Lung (tissue), 11 donors: ENCODE measurements at regions not wholly inside any gene's neighbourhood (a gene's known extent, or its start where the extent isn't known, plus 50 kb on each side); places are given as distances from the start of the nearest gene placed in this dataset.

Experiments used
- ATAC-seq: fragments of 200-7000 bp; cut with Tn5 transposase; one replicate; pipeline ENCODE4 v1.9.1; 2020; ENCODE audit warnings: moderate number of reproducible peaks; ENCODE audit not compliant: insufficient read depth, low FRiP score
- DNase-seq, 3 donors: peaks; one replicate each; pipeline ENCODE4 v3.0.0-alpha.2; 2013 to 2017
- H3K27ac ChIP-seq, 2 donors: one replicate each; pipeline ENCODE4 v1.5.1; 2013; ENCODE audit warnings: mild to moderate bottlenecking in 2 of 2, moderate library complexity in 2 of 2, control low read depth in 1 of 2, inconsistent platforms in 1 of 2, low read depth in 1 of 2, low read length in 1 of 2
- H3K27me3 ChIP-seq, 3 donors: one replicate each; pipeline ENCODE4 v1.5.1; 2013; ENCODE audit warnings: low read length in 2 of 3; ENCODE audit not compliant: control insufficient read depth in 3 of 3, insufficient read depth in 3 of 3
- H3K36me3 ChIP-seq, 4 donors: one replicate each; pipeline ENCODE4 v1.5.1; 2013; ENCODE audit warnings: low read length in 4 of 4, mild to moderate bottlenecking in 1 of 4, moderate library complexity in 1 of 4; ENCODE audit not compliant: control insufficient read depth in 4 of 4, insufficient read depth in 4 of 4
- H3K4me1 ChIP-seq, 5 donors: one replicate each; pipeline ENCODE4 v1.5.1; 2013; ENCODE audit warnings: low read length in 5 of 5, mild to moderate bottlenecking in 2 of 5, moderate library complexity in 1 of 5; ENCODE audit not compliant: control insufficient read depth in 5 of 5, insufficient read depth in 5 of 5
- H3K4me3 ChIP-seq: one replicate; pipeline ENCODE4 v1.5.1; 2013; ENCODE audit warnings: mild to moderate bottlenecking, control low read depth, moderate library complexity
- H3K9ac ChIP-seq, 2 donors: one replicate each; pipeline ENCODE4 v1.5.1; 2013; ENCODE audit warnings: low read length in 2 of 2, control low read depth in 1 of 2; ENCODE audit not compliant: insufficient read depth in 1 of 2
- H3K9me3 ChIP-seq, 4 donors: one replicate each; pipeline ENCODE4 v1.5.1; 2013; ENCODE audit warnings: low read length in 3 of 4, mild to moderate bottlenecking in 1 of 4, moderate library complexity in 1 of 4; ENCODE audit not compliant: control insufficient read depth in 4 of 4, insufficient read depth in 3 of 4
- CTCF ChIP-seq: IDR thresholded peaks from 2 replicates; pipeline ENCODE4 v1.5.1; 2012; ENCODE audit warnings: mild to moderate bottlenecking; ENCODE audit errors: control extremely low read depth, extremely low read depth
- WGBS, 2 donors: extraction: QIAGEN DNeasy Blood & Tissue Kit; methylation state at CpG; one replicate each; pipeline ENCODE4 v1.1.7; 2013; 5-methylcytosine and 5-hydroxymethylcytosine counted together
- donor health status: control.
- donor health status: control.
- donor health status: Bipolar disorder and iron deficiency.
- donor health status: healthy.
- donor health status: DM: yes; HTN: yes; CAD: no.

- TF ChIP-seq CTCF, result no peak
- no peaks in the 10 kb centered on the region for H3K27me3 ChIP-seq
- ATAC-seq, result no peak
- peaks cover 0 to 15% (median 4%) of the 10 kb centered on the region in 5 donors for H3K4me1 ChIP-seq
- H3K4me3 ChIP-seq, result no peak overlapping the region
- DNase-seq, result no peak
- no peak overlapping the region for H3K9ac ChIP-seq
- H3K27ac ChIP-seq, result no peak overlapping the region
- peaks cover 0 to 3% (median 0%) of the 10 kb centered on the region in 4 donors for H3K36me3 ChIP-seq
- WGBS, 2 donors, result 65 to 69% methylated on average over 5 of the region's 5 CpGs
- no peaks in the 10 kb centered on the region for H3K9me3 ChIP-seq
Measured at GRCh38 chr18:76566987-76567386, 71.9 kb upstream of the ZNF516 start.

- Histone ChIP-seq H3K4me1 (peaks cover 0 to 15% (median 4%) of the 10 kb centered on the region in 5 donors), H3K27me3 (no peaks in the 10 kb centered on the region), H3K9ac (peak overlapping the region in 1 of 2 donors; percentile 89), H3K4me3 (no peak overlapping the region), H3K36me3 (peaks cover 0 to 3% (median 0%) of the 10 kb centered on the region in 4 donors), H3K27ac (peak overlapping the region in 1 of 2 donors; percentile 94), H3K9me3 (no peaks in the 10 kb centered on the region)
- ATAC-seq (peak; percentile 92), DNase-seq (peak; percentile 89 to 97 (median 96))
- TF ChIP-seq CTCF, result no peak
- WGBS, 2 donors, result 11 to 17% methylated on average over 23 of the region's 23 CpGs
Measured at GRCh38 chr18:76565238-76566173, 70.5 kb upstream of the ZNF516 start.

GRCh38 chr18:76564655-76565237 lies 69.7 kb upstream of the ZNF516 start:
- no peaks in the 10 kb centered on the region for H3K9me3 ChIP-seq
- no peaks in the 10 kb centered on the region for H3K36me3 ChIP-seq
- 34 to 49% methylated on average over 4 of the region's 4 CpGs for WGBS, 2 donors
- peaks cover 0 to 15% (median 4%) of the 10 kb centered on the region in 5 donors for H3K4me1 ChIP-seq
- DNase-seq (no peak), ATAC-seq (no peak)
- H3K9ac ChIP-seq, result peak overlapping the region in 1 of 2 donors; percentile 63
- no peak for TF ChIP-seq CTCF
- H3K4me3 ChIP-seq, result no peak overlapping the region
- no peaks in the 10 kb centered on the region for H3K27me3 ChIP-seq
- peak overlapping the region in 1 of 2 donors; percentile 79 for H3K27ac ChIP-seq
